Left lung (tissue), 4 donors: ENCODE measurements at regions not wholly inside any gene's neighbourhood (a gene's known extent, or its start where the extent isn't known, plus 50 kb on each side); places are given as distances from the start of the nearest gene placed in this dataset.

Source experiments
- ATAC-seq: fragments of 200-7000 bp; cut with Tn5 transposase; one replicate; pipeline ENCODE4 v1.9.1; 2020; ENCODE audit warnings: moderate library complexity
- DNase-seq, 4 donors: peaks; one replicate each; pipeline ENCODE4 v3.0.0-alpha.2; 2013 to 2020
- H3K27ac ChIP-seq, 2 donors: fragments of 200-600 bp; sonication (generic) in 1 of 2; one replicate each; pipeline versions ENCODE4 v1.5.0 to v1.8.0; 2020 to 2021
- H3K27me3 ChIP-seq, 2 donors: fragments of 200-600 bp; sonication (generic) in 1 of 2; one replicate each; pipeline versions ENCODE4 v1.5.0 to v1.8.0; 2020 to 2021
- H3K36me3 ChIP-seq, 2 donors: fragments of 200-600 bp; sonication (generic) in 1 of 2; one replicate each; pipeline versions ENCODE4 v1.5.0 to v1.8.0; 2020 to 2021
- H3K4me1 ChIP-seq, 2 donors: fragments of 200-600 bp; one replicate each; pipeline ENCODE4 v1.8.0; 2021
- H3K4me3 ChIP-seq, 2 donors: fragments of 200-600 bp; sonication (generic) in 1 of 2; one replicate each; pipeline versions ENCODE4 v1.5.0 to v1.8.0; 2020 to 2021; ENCODE audit warnings: mild to moderate bottlenecking in 1 of 2
- H3K9me3 ChIP-seq, 2 donors: fragments of 200-600 bp; sonication (generic) in 1 of 2; one replicate each; pipeline versions ENCODE4 v1.5.0 to v1.8.0; 2020 to 2021
- intact Hi-C, 2 donors: fragments of 100-400 bp; cut with DNase I; formaldehyde crosslinking; loops; one replicate each; pipeline versions ENCODE4 v1.11.2 to v1.14.2; 2022
- TF ChIP-seq, protein P1 (sequence below), 2 donors: fragments of 200-600 bp; sonication (generic) in 1 of 2; IDR thresholded peaks; one replicate each; pipeline versions ENCODE4 v1.5.0 to v1.8.0; 2021; ENCODE audit warnings: antibody characterized with exemption in 2 of 2
- donor health status: DM: no; HTN: yes; CAD: no.
- donor health status: DM: no; HTN: no; CAD: no.

DNA sequence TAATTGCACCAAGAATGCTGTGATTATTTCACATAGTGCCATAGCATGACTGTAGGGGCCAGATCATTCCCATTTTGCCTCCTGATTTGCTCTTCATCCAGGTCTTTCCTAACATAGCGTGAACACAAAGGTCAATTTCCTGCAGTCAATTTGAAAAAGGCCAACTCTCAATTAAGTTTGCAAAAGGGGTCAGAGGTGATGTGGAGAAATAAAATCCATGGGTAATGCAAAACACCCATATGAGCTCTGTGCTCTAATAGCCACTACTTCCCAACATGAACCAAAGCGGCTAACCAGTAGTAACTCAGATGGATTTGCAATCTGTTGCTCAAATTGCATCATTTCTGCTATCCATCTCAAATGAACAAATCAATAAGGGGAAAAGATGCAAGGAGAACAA lies 275.5 kb upstream of the SOX9 start:
- ATAC-seq (no peak), DNase-seq (no peak)
- H3K27me3 ChIP-seq = no peaks in the 10 kb centered on the region
- H3K27ac ChIP-seq = no peak overlapping the region
- TF ChIP-seq, protein P1, sequence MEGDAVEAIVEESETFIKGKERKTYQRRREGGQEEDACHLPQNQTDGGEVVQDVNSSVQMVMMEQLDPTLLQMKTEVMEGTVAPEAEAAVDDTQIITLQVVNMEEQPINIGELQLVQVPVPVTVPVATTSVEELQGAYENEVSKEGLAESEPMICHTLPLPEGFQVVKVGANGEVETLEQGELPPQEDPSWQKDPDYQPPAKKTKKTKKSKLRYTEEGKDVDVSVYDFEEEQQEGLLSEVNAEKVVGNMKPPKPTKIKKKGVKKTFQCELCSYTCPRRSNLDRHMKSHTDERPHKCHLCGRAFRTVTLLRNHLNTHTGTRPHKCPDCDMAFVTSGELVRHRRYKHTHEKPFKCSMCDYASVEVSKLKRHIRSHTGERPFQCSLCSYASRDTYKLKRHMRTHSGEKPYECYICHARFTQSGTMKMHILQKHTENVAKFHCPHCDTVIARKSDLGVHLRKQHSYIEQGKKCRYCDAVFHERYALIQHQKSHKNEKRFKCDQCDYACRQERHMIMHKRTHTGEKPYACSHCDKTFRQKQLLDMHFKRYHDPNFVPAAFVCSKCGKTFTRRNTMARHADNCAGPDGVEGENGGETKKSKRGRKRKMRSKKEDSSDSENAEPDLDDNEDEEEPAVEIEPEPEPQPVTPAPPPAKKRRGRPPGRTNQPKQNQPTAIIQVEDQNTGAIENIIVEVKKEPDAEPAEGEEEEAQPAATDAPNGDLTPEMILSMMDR (IDR thresholded peaks at IDR 0.05) = no peak
- intact Hi-C loops = no loop called here
- no peaks in the 10 kb centered on the region for H3K4me1 ChIP-seq
- no peak overlapping the region for H3K4me3 ChIP-seq
- peaks cover 0 to 15% of the 10 kb centered on the region in 2 donors for H3K9me3 ChIP-seq
- no peaks in the 10 kb centered on the region for H3K36me3 ChIP-seq

GRCh38 chr17:71846561-71847110 lies 274.2 kb upstream of the SOX9 start:
- no peaks in the 10 kb centered on the region for H3K27me3 ChIP-seq
- DNase-seq (no peak), ATAC-seq (no peak)
- intact Hi-C loops = no loop called here
- TF ChIP-seq, protein P1 (IDR thresholded peaks at IDR 0.05) = no peak
- H3K4me1 ChIP-seq = no peaks in the 10 kb centered on the region
- no peaks in the 10 kb centered on the region for H3K36me3 ChIP-seq
- no peak overlapping the region for H3K27ac ChIP-seq
- peaks cover 0 to 15% of the 10 kb centered on the region in 2 donors for H3K9me3 ChIP-seq
- H3K4me3 ChIP-seq = no peak overlapping the region

GRCh38 chr17:71849783-71850768 lies 270.7 kb upstream of the SOX9 start:
- TF ChIP-seq, protein P1 (IDR thresholded peaks at IDR 0.05) = no peak
- ATAC-seq (no peak), DNase-seq (no peak)
- no peaks in the 10 kb centered on the region for H3K9me3 ChIP-seq
- H3K4me1 ChIP-seq = no peaks in the 10 kb centered on the region
- H3K36me3 ChIP-seq = no peaks in the 10 kb centered on the region
- H3K27ac ChIP-seq = no peak overlapping the region
- H3K27me3 ChIP-seq = no peaks in the 10 kb centered on the region
- no peak overlapping the region for H3K4me3 ChIP-seq
- intact Hi-C loops = no loop called here

DNA sequence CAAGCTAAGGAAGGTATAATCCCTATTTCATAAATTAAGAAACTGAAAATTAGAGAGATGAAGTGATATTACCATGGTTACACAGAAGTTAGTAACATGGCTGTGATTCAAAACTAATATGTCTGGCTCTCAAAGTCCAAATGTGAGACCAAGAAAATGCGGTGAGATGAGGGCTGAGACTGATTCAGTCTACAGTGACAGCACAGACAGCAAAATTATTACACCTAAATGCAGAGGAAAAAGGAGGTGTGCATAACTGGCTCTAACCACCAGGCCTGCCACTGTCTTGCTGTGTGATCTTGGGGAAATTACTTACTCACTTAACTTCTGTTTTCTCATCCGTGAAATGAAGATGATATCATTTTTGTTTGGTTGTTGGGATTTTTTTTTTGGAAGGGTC lies 270.0 kb upstream of the SOX9 start:
- Histone ChIP-seq H3K9me3 (no peaks in the 10 kb centered on the region), H3K4me3 (no peak overlapping the region), H3K4me1 (no peaks in the 10 kb centered on the region), H3K27ac (no peak overlapping the region), H3K27me3 (no peaks in the 10 kb centered on the region), H3K36me3 (no peaks in the 10 kb centered on the region)
- DNase-seq (no peak), ATAC-seq (no peak)
- intact Hi-C loops = no loop called here
- TF ChIP-seq, protein P1 (IDR thresholded peaks at IDR 0.05) = no peak

DNA sequence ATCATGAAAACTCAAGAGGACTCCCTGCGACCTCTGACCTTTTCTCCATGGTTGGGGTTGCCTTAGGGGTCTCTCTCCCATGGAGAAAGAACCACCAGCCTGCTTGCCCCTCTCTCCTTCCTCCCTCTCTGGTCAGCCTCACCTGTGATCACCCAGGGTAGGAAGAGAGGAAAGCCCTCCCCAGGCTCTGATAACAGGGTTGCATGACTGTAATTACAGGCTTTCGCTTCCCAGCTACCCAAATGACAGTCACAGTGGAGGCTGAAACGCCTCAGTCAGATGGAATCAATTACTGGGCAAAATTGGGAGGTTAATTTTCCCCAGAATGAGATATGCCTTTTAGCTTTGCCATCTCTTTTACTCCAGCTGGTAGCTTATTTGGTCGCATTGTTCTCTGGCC lies 265.8 kb upstream of the SOX9 start:
- no peaks in the 10 kb centered on the region for H3K9me3 ChIP-seq
- intact Hi-C loops = no loop called here
- no peak overlapping the region for H3K4me3 ChIP-seq
- no peak for ATAC-seq
- TF ChIP-seq, protein P1 (IDR thresholded peaks at IDR 0.05) = no peak
- H3K4me1 ChIP-seq = no peaks in the 10 kb centered on the region
- no peak overlapping the region for H3K27ac ChIP-seq
- H3K36me3 ChIP-seq = no peaks in the 10 kb centered on the region
- no peaks in the 10 kb centered on the region for H3K27me3 ChIP-seq
- no peak for DNase-seq
